Pancreas (tissue), 10 donors: ENCODE measurements at regions not wholly inside any gene's neighbourhood (a gene's known extent, or its start where the extent isn't known, plus 50 kb on each side); places are given as distances from the start of the nearest gene placed in this dataset.
"Not testable (repeated sequence)": the region's sequence is repeated elsewhere in the genome, so short reads cannot be mapped to it uniquely, and the experiment has no call there.

Experiments used
- ATAC-seq, 4 donors: fragments of 200-7000 bp; cut with Tn5 transposase; one replicate each; pipeline versions ENCODE4 v1.8.0 to v1.9.1; 2020; ENCODE audit warnings: mild to moderate bottlenecking in 4 of 4, moderate library complexity in 4 of 4
- DNase-seq, 6 donors: peaks; one replicate each; pipeline ENCODE4 v3.0.0-alpha.2; 2020
- FAIRE-seq: peaks from 2 replicates; lab custom pipeline; 2012; peaks lifted over from hg19 to GRCh38; lab: Jason Lieb, UNC
- H3K27ac ChIP-seq, 4 donors: fragments of 200-600 bp; sonication (generic); 1 replicate in 3 of 4; 2 replicates in 1 of 4; pipeline versions ENCODE4 v1.5.0 to v1.8.0; 2020
- H3K27me3 ChIP-seq, 4 donors: fragments of 200-600 bp; one replicate each; pipeline ENCODE4 v1.8.0; 2021
- H3K36me3 ChIP-seq, 3 donors: fragments of 200-600 bp; sonication (generic) in 1 of 3; one replicate each; pipeline versions ENCODE4 v1.5.0 to v1.8.0; 2020 to 2021
- H3K4me1 ChIP-seq, 3 donors: fragments of 200-600 bp; one replicate each; pipeline ENCODE4 v1.8.0; 2021
- H3K4me3 ChIP-seq, 4 donors: fragments of 200-600 bp; sonication (generic) in 2 of 4; one replicate each; pipeline versions ENCODE4 v1.5.0 to v1.8.0; 2020 to 2021
- H3K9me3 ChIP-seq, 4 donors: fragments of 200-600 bp; one replicate each; pipeline ENCODE4 v1.8.0; 2021
- CTCF ChIP-seq, 4 donors: fragments of 200-600 bp; sonication (generic) in 3 of 4; IDR thresholded peaks; one replicate each; pipeline versions ENCODE4 v1.5.0 to v1.8.0; 2021; ENCODE audit warnings: antibody characterized with exemption in 4 of 4
- WGBS, 2 donors: extraction: QIAGEN DNeasy Blood & Tissue Kit; methylation state at CpG; one replicate each; pipeline ENCODE4 v1.1.7; 2013; 5-methylcytosine and 5-hydroxymethylcytosine counted together
- intact Hi-C, 3 donors: fragments of 100-400 bp; cut with DNase I; formaldehyde crosslinking; loops; one replicate each; pipeline versions ENCODE4 v1.11.1 to v1.14.2; 2022
- donor health status: healthy with polysubstance abuse.
- donor health status: DM: no; HTN: no; CAD: no; lungs with moderate emphysema.
- donor health status: DM: no; HTN: no; CAD: no.
- donor health status: control.
- donor health status: control.
- donor health status: Bipolar disorder and iron deficiency.
- donor health status: DM: yes; HTN: yes; CAD: no.
- donor health status: DM: no; HTN: no; CAD: no.
- donor health status: DM: no; HTN: no; CAD: no.
- donor health status: DM: yes; HTN: yes; CAD: no.

- intact Hi-C loops: no loop called here
- no peak for TF ChIP-seq CTCF (IDR thresholded peaks at IDR 0.05)
- FAIRE-seq (no peak), DNase-seq (no peak), ATAC-seq (no peak)
- Histone ChIP-seq H3K4me3 (no peak overlapping the region), H3K9me3 (no peaks in the 10 kb centered on the region), H3K27me3 (no peaks in the 10 kb centered on the region), H3K27ac (no peak overlapping the region), H3K4me1 (no peaks in the 10 kb centered on the region), H3K36me3 (no peaks in the 10 kb centered on the region)
Observed at GRCh38 chr1:111063595-111063994, 76.3 kb downstream of the DRAM2 start.

GRCh38 chr1:111062624-111063023 lies 77.3 kb downstream of the DRAM2 start:
- no peak for TF ChIP-seq CTCF (IDR thresholded peaks at IDR 0.05)
- no peak for ATAC-seq

DNA sequence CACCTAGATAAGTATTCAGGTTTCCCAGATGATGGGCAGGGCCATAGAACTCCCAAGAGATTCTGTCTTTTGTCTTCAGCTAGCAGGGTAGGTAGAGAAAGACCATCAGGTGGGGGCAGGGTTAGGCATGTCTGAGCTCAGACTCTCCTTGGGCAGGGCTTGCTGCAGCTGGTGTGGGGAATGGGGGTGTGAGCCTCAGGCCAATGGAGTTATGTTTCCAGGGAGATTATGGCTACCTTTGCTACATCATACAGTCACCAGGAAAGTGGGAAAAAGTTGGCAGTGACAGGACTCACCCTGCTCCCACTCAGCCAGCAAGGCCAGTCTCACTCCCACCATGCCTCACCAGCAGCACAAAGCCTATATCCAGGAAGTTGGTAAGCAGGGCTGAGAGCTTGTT lies 77.8 kb downstream of the DRAM2 start:
- intact Hi-C loops: no loop called here
- H3K36me3 ChIP-seq: no peaks in the 10 kb centered on the region

More at GRCh38 chr1:111062624-111063023, 77.3 kb downstream of the DRAM2 start:
- Histone ChIP-seq H3K4me1 (no peaks in the 10 kb centered on the region), H3K36me3 (no peaks in the 10 kb centered on the region), H3K27me3 (no peaks in the 10 kb centered on the region), H3K27ac (no peak overlapping the region), H3K4me3 (no peak overlapping the region), H3K9me3 (no peaks in the 10 kb centered on the region)
- DNase-seq (no peak), FAIRE-seq (no peak)
- intact Hi-C loops: no loop called here
- WGBS, 2 donors: 39 to 45% methylated on average over 2 of the region's 2 CpGs

GRCh38 chr1:111054656-111055055 lies 85.2 kb downstream of the DRAM2 start:
- FAIRE-seq (no peak), ATAC-seq (no peak), DNase-seq (no peak)
- H3K4me3 ChIP-seq: no peak overlapping the region
- H3K27me3 ChIP-seq: no peaks in the 10 kb centered on the region
- no peak overlapping the region for H3K27ac ChIP-seq
- TF ChIP-seq CTCF (IDR thresholded peaks at IDR 0.05): no peak
- H3K9me3 ChIP-seq: no peaks in the 10 kb centered on the region
- H3K4me1 ChIP-seq: no peaks in the 10 kb centered on the region
- no peaks in the 10 kb centered on the region for H3K36me3 ChIP-seq
- intact Hi-C loops: no loop called here
- WGBS, 2 donors: 85 to 86% methylated on average over 2 of the region's 2 CpGs

More for the DNA sequence above, 77.8 kb downstream of the DRAM2 start:
- H3K4me1 ChIP-seq: no peaks in the 10 kb centered on the region
- no peak overlapping the region for H3K27ac ChIP-seq
- H3K9me3 ChIP-seq: no peaks in the 10 kb centered on the region
- no peaks in the 10 kb centered on the region for H3K27me3 ChIP-seq
- FAIRE-seq (no peak), DNase-seq (no peak), ATAC-seq (no peak)
- TF ChIP-seq CTCF (IDR thresholded peaks at IDR 0.05): no peak
- no peak overlapping the region for H3K4me3 ChIP-seq

- FAIRE-seq: no peak
- TF ChIP-seq CTCF (IDR thresholded peaks at IDR 0.05): no peak
- H3K27me3 ChIP-seq: no peaks in the 10 kb centered on the region
Observed at GRCh38 chr1:111052246-111052645, 87.6 kb downstream of the DRAM2 start.

DNA sequence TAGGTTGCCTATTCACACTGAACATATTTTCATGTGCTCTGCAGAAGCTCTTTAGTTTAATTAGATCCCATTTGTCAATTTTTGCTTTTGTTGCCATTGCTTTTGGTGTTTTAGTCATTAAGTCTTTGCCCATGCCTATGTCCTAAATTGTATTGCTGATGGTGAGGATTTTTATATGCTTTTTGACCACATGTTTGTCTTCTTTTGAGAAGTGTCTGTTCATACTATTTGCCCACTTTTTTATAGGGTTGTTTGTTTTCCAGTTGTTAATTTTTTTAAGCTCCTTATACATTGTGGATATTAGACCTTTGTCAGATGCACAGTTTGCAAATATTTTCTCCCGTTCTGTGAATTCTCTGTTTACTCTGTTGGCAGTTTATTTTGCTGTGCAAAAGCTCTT lies 84.5 kb upstream of the LRIF1 start:
- H3K4me3 ChIP-seq, H3K9me3 ChIP-seq, DNase-seq, H3K27me3 ChIP-seq, ATAC-seq, FAIRE-seq, intact Hi-C loops, H3K27ac ChIP-seq, H3K4me1 ChIP-seq, H3K36me3 ChIP-seq: not testable (repeated sequence)
- WGBS, 2 donors: 70 to 76% methylated on average over 1 of the region's 1 CpG

More at GRCh38 chr1:111052246-111052645, 87.6 kb downstream of the DRAM2 start:
- Histone ChIP-seq H3K27ac (no peak overlapping the region), H3K4me1 (no peaks in the 10 kb centered on the region), H3K9me3 (no peaks in the 10 kb centered on the region), H3K36me3 (no peaks in the 10 kb centered on the region), H3K4me3 (no peak overlapping the region)
- ATAC-seq (no peak), DNase-seq (no peak)
- 8 to 13% methylated on average over 1 of the region's 1 CpG for WGBS, 2 donors
- intact Hi-C loops: no loop called here
